PC-3 (cell line): ENCODE measurements at regions not wholly inside any gene's neighbourhood (a gene's known extent, or its start where the extent isn't known, plus 50 kb on each side); places are given as distances from the start of the nearest gene placed in this dataset.

Experiments used
- CTCF ChIP-seq: fragments of 300-600 bp; sonication (generic); conservative IDR thresholded peaks from 2 replicates; pipeline ENCODE4 v1.5.1; 2017; ENCODE audit warnings: antibody characterized with exemption, low read depth, mild to moderate bottlenecking, low read length
- EZH2 ChIP-seq: fragments of 300-600 bp; sonication (generic); IDR thresholded peaks from one replicate; pipeline ENCODE4 v1.6.1; 2017; ENCODE audit warnings: antibody characterized with exemption, mild to moderate bottlenecking, low read length; ENCODE audit not compliant: unreplicated experiment

GRCh38 chr6:115798229-115798628 is 262.5 kb downstream of the FRK start:
- TF ChIP-seq CTCF (no peak), EZH2 (no peak)
